ENCODE measurements at regions not wholly inside any gene's neighbourhood (a gene's known extent, or its start where the extent isn't known, plus 50 kb on each side); places are given as distances from the start of the nearest gene placed in this dataset.

- TF ChIP-seq, protein P1, sequence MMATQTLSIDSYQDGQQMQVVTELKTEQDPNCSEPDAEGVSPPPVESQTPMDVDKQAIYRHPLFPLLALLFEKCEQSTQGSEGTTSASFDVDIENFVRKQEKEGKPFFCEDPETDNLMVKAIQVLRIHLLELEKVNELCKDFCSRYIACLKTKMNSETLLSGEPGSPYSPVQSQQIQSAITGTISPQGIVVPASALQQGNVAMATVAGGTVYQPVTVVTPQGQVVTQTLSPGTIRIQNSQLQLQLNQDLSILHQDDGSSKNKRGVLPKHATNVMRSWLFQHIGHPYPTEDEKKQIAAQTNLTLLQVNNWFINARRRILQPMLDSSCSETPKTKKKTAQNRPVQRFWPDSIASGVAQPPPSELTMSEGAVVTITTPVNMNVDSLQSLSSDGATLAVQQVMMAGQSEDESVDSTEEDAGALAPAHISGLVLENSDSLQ (IDR thresholded peaks at IDR 0.05): no peak
- TF ChIP-seq ELF4 (IDR thresholded peaks at IDR 0.05) (no peak), FOXK2 (IDR thresholded peaks at IDR 0.05) (no peak), ARNT (IDR thresholded peaks at IDR 0.05) (no peak), SP1 (IDR thresholded peaks at IDR 0.05) (no peak), L3MBTL2 (conservative IDR thresholded peaks at IDR 0.05) (no peak), FOXA1 (IDR thresholded peaks at IDR 0.05) (no peak), FOXM1 (IDR thresholded peaks at IDR 0.05; ENCODE audit: borderline replicate concordance) (no peak), ZNF384 (IDR thresholded peaks at IDR 0.05) (no peak), CTBP1 (IDR thresholded peaks at IDR 0.05; ENCODE audit: borderline replicate concordance) (no peak), BHLHE40 (IDR thresholded peaks at IDR 0.05; ENCODE audit: borderline replicate concordance) (no peak), NFRKB (IDR thresholded peaks at IDR 0.05) (no peak), TARDBP (IDR thresholded peaks at IDR 0.05) (no peak), SUZ12 (IDR thresholded peaks at IDR 0.05) (no peak)
Observed at GRCh38 chr18:71403501-71403900, 1114.7 kb downstream of the SOCS6 start.
